Right lobe of liver (tissue), 6 donors: ENCODE measurements at regions not wholly inside any gene's neighbourhood (a gene's known extent, or its start where the extent isn't known, plus 50 kb on each side); places are given as distances from the start of the nearest gene placed in this dataset.
A peak's percentile ranks its signal among the peaks of the same experiment; 100 is the strongest.

Experiments
- ATAC-seq, 4 donors: fragments of 200-7000 bp; cut with Tn5 transposase; one replicate each; pipeline ENCODE4 v1.9.1; 2020; ENCODE audit warnings: mild to moderate bottlenecking in 4 of 4, moderate library complexity in 4 of 4
- DNase-seq, 3 donors: peaks; one replicate each; pipeline ENCODE4 v3.0.0-alpha.2; 2020
- H3K27ac ChIP-seq, 3 donors: fragments of 200-600 bp; one replicate each; pipeline ENCODE4 v1.8.0; 2022
- H3K27me3 ChIP-seq, 2 donors: fragments of 200-600 bp; one replicate each; pipeline ENCODE4 v1.8.0; 2022
- H3K36me3 ChIP-seq, 4 donors: fragments of 200-600 bp; sonication (generic) in 1 of 4; one replicate each; pipeline versions ENCODE4 v1.5.1 to v1.8.0; 2017 to 2022; ENCODE audit warnings: control low read depth in 1 of 4
- H3K4me1 ChIP-seq, 4 donors: fragments of 200-600 bp; sonication (generic) in 1 of 4; one replicate each; pipeline versions ENCODE4 v1.5.1 to v1.8.0; 2017 to 2022; ENCODE audit warnings: control low read depth in 1 of 4
- H3K4me3 ChIP-seq, 3 donors: fragments of 200-600 bp; one replicate each; pipeline ENCODE4 v1.8.0; 2022
- H3K9me3 ChIP-seq, 4 donors: fragments of 200-600 bp; sonication (generic) in 1 of 4; one replicate each; pipeline versions ENCODE4 v1.5.1 to v1.8.0; 2017 to 2022; ENCODE audit warnings: control low read depth in 1 of 4
- CTCF ChIP-seq, 4 donors: fragments of 200-600 bp in 3 of 4; fragments of 450-650 bp in 1 of 4; IDR thresholded peaks; one replicate each; pipeline versions ENCODE4 v1.5.1 to v1.8.0; 2016 to 2022; ENCODE audit warnings: antibody characterized with exemption in 4 of 4, mild to moderate bottlenecking in 2 of 4
- POLR2A ChIP-seq: fragments of 450-650 bp; IDR thresholded peaks from one replicate; pipeline ENCODE4 v1.6.1; 2017; ENCODE audit warnings: antibody characterized with exemption, mild to moderate bottlenecking
- WGBS: methylation state at CpG from one replicate; pipeline ENCODE4 v1.1.6; 2018; ENCODE audit warnings: low coverage, low lambda C conversion rate; ENCODE audit not compliant: insufficient coverage; ENCODE audit errors: missing lambda C conversion rate; 5-methylcytosine and 5-hydroxymethylcytosine counted together
- intact Hi-C, 2 donors: fragments of 100-400 bp; cut with DNase I; formaldehyde crosslinking; loops; one replicate each; pipeline versions ENCODE4 v1.11.2 to v1.14.1; 2022
- donor health status: DM: no; HTN: yes; CAD: no.
- donor health status: DM: no; HTN: no; CAD: no.
- donor health status: DM: no; HTN: no; CAD: no.
- donor health status: DM: no; HTN: yes; CAD: no.
- donor health status: DM: no; HTN: yes; CAD: no.

GRCh38 chr5:96250782-96251181 lies 182.3 kb downstream of the PCSK1 start:
- Histone ChIP-seq H3K9me3 (no peaks in the 10 kb centered on the region), H3K27ac (no peak overlapping the region), H3K36me3 (no peaks in the 10 kb centered on the region), H3K27me3 (no peaks in the 10 kb centered on the region), H3K4me3 (no peak overlapping the region), H3K4me1 (peaks cover 0 to 19% (median 7%) of the 10 kb centered on the region in 4 donors)
- no peak for DNase-seq
- intact Hi-C loops = no loop called here
- WGBS = 30% methylated on average over 2 of the region's 2 CpGs
- no peak for ATAC-seq
- TF ChIP-seq POLR2A = no peak
- TF ChIP-seq CTCF (IDR thresholded peaks at IDR 0.05) = no peak

GRCh38 chr5:96248131-96248530 lies 184.9 kb downstream of the PCSK1 start:
- Histone ChIP-seq H3K9me3 (no peaks in the 10 kb centered on the region), H3K4me3 (no peak overlapping the region), H3K27me3 (no peaks in the 10 kb centered on the region), H3K36me3 (no peaks in the 10 kb centered on the region), H3K27ac (peak overlapping the region; percentile 41 to 91 (median 89)), H3K4me1 (peaks cover 0 to 40% (median 13%) of the 10 kb centered on the region in 4 donors)
- intact Hi-C loops = loop anchor here in 1 of 2 donors (10.0 kb wide), 1 partner anchor 87 kb away; no protein-coding TSS in a partner anchor
- DNase-seq (no peak), ATAC-seq (no peak)
- TF ChIP-seq CTCF (IDR thresholded peaks at IDR 0.05) (no peak), POLR2A (no peak)
- 69% methylated on average over 3 of the region's 3 CpGs for WGBS

GRCh38 chr5:96247708-96248107 lies 185.3 kb downstream of the PCSK1 start:
- H3K27ac ChIP-seq = peak overlapping the region; percentile 41 to 91 (median 89)
- no peak overlapping the region for H3K4me3 ChIP-seq
- no peak for TF ChIP-seq POLR2A
- no peak for TF ChIP-seq CTCF (IDR thresholded peaks at IDR 0.05)
- no peaks in the 10 kb centered on the region for H3K27me3 ChIP-seq
- no peaks in the 10 kb centered on the region for H3K9me3 ChIP-seq
- intact Hi-C loops = loop anchor here in 1 of 2 donors (10.0 kb wide), 1 partner anchor 87 kb away; no protein-coding TSS in a partner anchor
- peaks cover 0 to 44% (median 13%) of the 10 kb centered on the region in 4 donors for H3K4me1 ChIP-seq
- 21% methylated on average over 2 of the region's 2 CpGs for WGBS
- no peaks in the 10 kb centered on the region for H3K36me3 ChIP-seq
- ATAC-seq (no peak), DNase-seq (no peak)

GRCh38 chr5:96247097-96247701 lies 185.8 kb downstream of the PCSK1 start:
- no peaks in the 10 kb centered on the region for H3K9me3 ChIP-seq
- TF ChIP-seq CTCF (IDR thresholded peaks at IDR 0.05) (no peak), POLR2A (peak; percentile 30)
- H3K27ac ChIP-seq = peak overlapping the region; percentile 41 to 91 (median 89)
- no peaks in the 10 kb centered on the region for H3K27me3 ChIP-seq
- DNase-seq = peak in 2 of 3 donors; percentile 51 to 83
- intact Hi-C loops = loop anchor here in 1 of 2 donors (10.0 kb wide), 1 partner anchor 88 kb away; no protein-coding TSS in a partner anchor
- peaks cover 0 to 44% (median 13%) of the 10 kb centered on the region in 4 donors for H3K4me1 ChIP-seq
- H3K36me3 ChIP-seq = no peaks in the 10 kb centered on the region
- peak; percentile 75 to 85 (median 80) for ATAC-seq
- H3K4me3 ChIP-seq = no peak overlapping the region
- WGBS = 38% methylated on average over 4 of the region's 4 CpGs
